Liver (tissue), 8 donors: ENCODE measurements at regions not wholly inside any gene's neighbourhood (a gene's known extent, or its start where the extent isn't known, plus 50 kb on each side); places are given as distances from the start of the nearest gene placed in this dataset.

Experiments
- DNase-seq: peaks from one replicate; pipeline ENCODE4 v3.0.0-alpha.2; 2017; ENCODE audit warnings: low spot score
- H3K27ac ChIP-seq, 2 donors: one replicate each; pipeline ENCODE4 v1.7.0; 2013; ENCODE audit warnings: inconsistent platforms in 2 of 2, low read length in 2 of 2, control low read depth in 1 of 2, low read depth in 1 of 2, mild to moderate bottlenecking in 1 of 2
- H3K27me3 ChIP-seq, 4 donors: one replicate each; pipeline versions ENCODE4 v1.6.1 to v1.7.0; 2013; ENCODE audit warnings: low read length in 3 of 4, inconsistent platforms in 1 of 4, mild to moderate bottlenecking in 1 of 4, moderate library complexity in 1 of 4; ENCODE audit not compliant: control insufficient read depth in 4 of 4, insufficient read depth in 4 of 4
- H3K36me3 ChIP-seq, 4 donors: one replicate each; pipeline versions ENCODE4 v1.6.1 to v1.7.0; 2013; ENCODE audit warnings: low read length in 3 of 4, mild to moderate bottlenecking in 3 of 4, low read depth in 1 of 4, moderate library complexity in 1 of 4; ENCODE audit not compliant: control insufficient read depth in 4 of 4, insufficient read depth in 3 of 4
- H3K4me1 ChIP-seq, 4 donors: one replicate each; pipeline versions ENCODE4 v1.6.1 to v1.7.0; 2013; ENCODE audit warnings: low read length in 3 of 4, mild to moderate bottlenecking in 3 of 4, moderate library complexity in 1 of 4; ENCODE audit not compliant: control insufficient read depth in 4 of 4, insufficient read depth in 4 of 4
- H3K4me3 ChIP-seq, 3 donors: one replicate each; pipeline versions ENCODE4 v1.6.1 to v1.7.0; 2013; ENCODE audit warnings: low read length in 3 of 3, control low read depth in 1 of 3, low read depth in 1 of 3, mild to moderate bottlenecking in 1 of 3
- H3K9ac ChIP-seq, 2 donors: one replicate each; pipeline ENCODE4 v1.7.0; 2013; ENCODE audit warnings: low read length in 2 of 2, mild to moderate bottlenecking in 2 of 2, moderate library complexity in 2 of 2, control low read depth in 1 of 2, low read depth in 1 of 2
- H3K9me3 ChIP-seq, 4 donors: one replicate each; pipeline versions ENCODE4 v1.6.1 to v1.7.0; 2013; ENCODE audit warnings: low read length in 3 of 4; ENCODE audit not compliant: control insufficient read depth in 4 of 4
- EGR1 ChIP-seq, 2 donors: IDR thresholded peaks; 2 replicates each; pipeline ENCODE4 v1.6.1; 2016 to 2018; ENCODE audit warnings: antibody characterized with exemption in 2 of 2, low read depth in 2 of 2
- FOXA1 ChIP-seq: IDR thresholded peaks from 2 replicates; pipeline ENCODE4 v1.6.1; 2016; ENCODE audit warnings: antibody characterized with exemption
- FOXA2 ChIP-seq: IDR thresholded peaks from 2 replicates; pipeline ENCODE4 v1.6.1; 2016; ENCODE audit warnings: antibody characterized with exemption
- GABPA ChIP-seq, 2 donors: IDR thresholded peaks in 1 of 2; conservative IDR thresholded peaks in 1 of 2; 2 replicates each; pipeline ENCODE4 v1.6.1; 2016; ENCODE audit warnings: antibody characterized with exemption in 2 of 2, mild to moderate bottlenecking in 1 of 2, moderate library complexity in 1 of 2
- HNF4A ChIP-seq, 2 donors: conservative IDR thresholded peaks; 2 replicates each; pipeline ENCODE4 v1.6.1; 2016; ENCODE audit warnings: antibody characterized with exemption in 2 of 2, mild to moderate bottlenecking in 2 of 2
- HNF4G ChIP-seq: IDR thresholded peaks from 2 replicates; pipeline ENCODE4 v1.6.1; 2016; ENCODE audit warnings: antibody characterized with exemption
- JUND ChIP-seq, 2 donors: IDR thresholded peaks; 2 replicates each; pipeline ENCODE4 v1.6.1; 2016; ENCODE audit warnings: antibody characterized with exemption in 2 of 2
- NR2F2 ChIP-seq: IDR thresholded peaks from 2 replicates; pipeline ENCODE4 v1.6.1; 2016; ENCODE audit warnings: antibody characterized with exemption
- RAD21 ChIP-seq, 2 donors: IDR thresholded peaks; 2 replicates each; pipeline ENCODE4 v1.6.1; 2016; ENCODE audit warnings: antibody characterized with exemption in 2 of 2, mild to moderate bottlenecking in 2 of 2
- RXRA ChIP-seq, 2 donors: IDR thresholded peaks; 2 replicates each; pipeline ENCODE4 v1.6.1; 2017 to 2018; ENCODE audit warnings: antibody characterized with exemption in 2 of 2, mild to moderate bottlenecking in 1 of 2
- SP1 ChIP-seq: IDR thresholded peaks from 2 replicates; pipeline ENCODE4 v1.6.1; 2018; ENCODE audit warnings: antibody characterized with exemption, mild to moderate bottlenecking
- TAF1 ChIP-seq: conservative IDR thresholded peaks from 2 replicates; pipeline ENCODE4 v1.6.1; 2016; ENCODE audit warnings: antibody characterized with exemption, mild to moderate bottlenecking
- WGBS: extraction: QIAGEN DNeasy Blood & Tissue Kit; methylation state at CpG from one replicate; pipeline ENCODE4 v1.1.7; 2013; 5-methylcytosine and 5-hydroxymethylcytosine counted together
- TF ChIP-seq, protein P1 (sequence below): IDR thresholded peaks from 2 replicates; pipeline ENCODE4 v1.6.1; 2016; ENCODE audit warnings: antibody characterized with exemption
- TF ChIP-seq, protein P2 (sequence below): fragments of 150-350 bp; IDR thresholded peaks from 2 replicates; pipeline ENCODE4 v1.5.1; 2017; ENCODE audit warnings: improper control_type of control experiment, low read depth, low read length; ENCODE audit not compliant: missing input control
- TF ChIP-seq, protein P3 (sequence below): IDR thresholded peaks from 2 replicates; pipeline ENCODE4 v1.6.1; 2016; ENCODE audit warnings: antibody characterized with exemption
- TF ChIP-seq, protein P4 (sequence below): IDR thresholded peaks from 2 replicates; pipeline ENCODE4 v1.6.1; 2016; ENCODE audit warnings: antibody characterized with exemption, mild to moderate bottlenecking
- TF ChIP-seq, protein P5 (sequence below): IDR thresholded peaks from 2 replicates; pipeline ENCODE4 v1.6.1; 2016; ENCODE audit warnings: antibody characterized with exemption
- donor health status: healthy.
- donor health status: healthy.
- donor health status: healthy.
- donor health status: healthy.
- donor health status: healthy.

DNA sequence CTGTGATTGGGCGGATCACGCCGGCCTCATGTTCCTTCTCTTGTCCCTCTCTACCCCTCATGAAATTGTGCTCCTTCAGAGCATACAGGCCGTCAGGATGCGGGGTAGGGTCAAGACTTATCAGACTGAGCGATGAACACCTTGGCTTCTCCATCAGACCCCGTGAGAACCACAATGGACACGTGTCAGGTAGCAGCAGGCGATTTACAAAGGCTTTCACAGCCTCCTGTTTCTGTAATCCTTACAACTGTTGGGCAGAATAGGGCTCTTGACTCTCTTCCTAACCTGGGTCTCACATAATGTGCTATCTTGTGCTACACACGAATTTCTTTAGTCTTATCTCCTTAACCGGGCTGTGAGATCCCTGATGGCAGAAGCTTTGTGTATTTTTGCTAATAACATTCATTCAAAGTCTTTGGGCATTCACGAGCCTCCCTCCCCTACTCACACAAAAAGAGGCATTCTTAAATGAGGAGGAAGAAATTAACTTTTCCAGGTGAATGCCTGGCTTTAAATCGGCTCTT lies 122.9 kb upstream of the SLC22A23 start (continued):
- TF ChIP-seq RAD21 (IDR thresholded peaks at IDR 0.05): no peak
- TF ChIP-seq HNF4A (conservative IDR thresholded peaks at IDR 0.05): no peak
- no peak for TF ChIP-seq SP1
- TF ChIP-seq, protein P1, sequence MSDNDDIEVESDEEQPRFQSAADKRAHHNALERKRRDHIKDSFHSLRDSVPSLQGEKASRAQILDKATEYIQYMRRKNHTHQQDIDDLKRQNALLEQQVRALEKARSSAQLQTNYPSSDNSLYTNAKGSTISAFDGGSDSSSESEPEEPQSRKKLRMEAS: no peak
- TF ChIP-seq RXRA (IDR thresholded peaks at IDR 0.05): no peak
- TF ChIP-seq GABPA (IDR thresholded peaks at IDR 0.05 in 1 of 2, conservative IDR thresholded peaks at IDR 0.05 in 1 of 2): no peak

DNA sequence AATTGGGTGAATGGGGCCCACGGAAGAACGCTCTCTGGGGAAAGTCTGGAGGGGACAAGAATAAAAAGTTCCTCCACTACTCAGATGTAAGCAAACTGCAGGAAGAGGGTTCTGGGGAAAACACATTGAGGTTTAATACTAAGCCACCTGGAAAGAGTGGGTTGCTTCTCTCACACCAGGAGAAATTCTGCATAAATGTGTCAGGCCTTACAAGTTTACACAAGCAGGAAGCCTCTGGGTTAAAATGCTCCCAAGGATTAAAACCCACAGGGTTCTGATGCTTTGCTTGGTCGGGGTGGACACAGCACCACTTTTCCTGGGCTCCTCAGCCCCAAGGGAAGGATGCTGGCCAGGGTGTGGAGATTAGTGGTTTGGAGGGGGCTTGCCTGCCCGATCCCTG lies 122.1 kb upstream of the SLC22A23 start:
- no peak overlapping the region for H3K4me3 ChIP-seq
- DNase-seq: no peak
- H3K27me3 ChIP-seq: no peaks in the 10 kb centered on the region
- H3K36me3 ChIP-seq: no peaks in the 10 kb centered on the region
- H3K9ac ChIP-seq: no peak overlapping the region
- no peaks in the 10 kb centered on the region for H3K4me1 ChIP-seq
- H3K27ac ChIP-seq: no peak overlapping the region
- TF ChIP-seq SP1 (no peak), RXRA (IDR thresholded peaks at IDR 0.05) (no peak), RAD21 (IDR thresholded peaks at IDR 0.05) (no peak), FOXA2 (no peak), JUND (IDR thresholded peaks at IDR 0.05) (no peak), FOXA1 (no peak), GABPA (IDR thresholded peaks at IDR 0.05 in 1 of 2, conservative IDR thresholded peaks at IDR 0.05 in 1 of 2) (no peak), HNF4G (no peak), NR2F2 (no peak), EGR1 (IDR thresholded peaks at IDR 0.05; ENCODE audit: low read depth in 2 of 2) (no peak), HNF4A (conservative IDR thresholded peaks at IDR 0.05) (no peak), TAF1 (no peak)
- TF ChIP-seq, protein P2, sequence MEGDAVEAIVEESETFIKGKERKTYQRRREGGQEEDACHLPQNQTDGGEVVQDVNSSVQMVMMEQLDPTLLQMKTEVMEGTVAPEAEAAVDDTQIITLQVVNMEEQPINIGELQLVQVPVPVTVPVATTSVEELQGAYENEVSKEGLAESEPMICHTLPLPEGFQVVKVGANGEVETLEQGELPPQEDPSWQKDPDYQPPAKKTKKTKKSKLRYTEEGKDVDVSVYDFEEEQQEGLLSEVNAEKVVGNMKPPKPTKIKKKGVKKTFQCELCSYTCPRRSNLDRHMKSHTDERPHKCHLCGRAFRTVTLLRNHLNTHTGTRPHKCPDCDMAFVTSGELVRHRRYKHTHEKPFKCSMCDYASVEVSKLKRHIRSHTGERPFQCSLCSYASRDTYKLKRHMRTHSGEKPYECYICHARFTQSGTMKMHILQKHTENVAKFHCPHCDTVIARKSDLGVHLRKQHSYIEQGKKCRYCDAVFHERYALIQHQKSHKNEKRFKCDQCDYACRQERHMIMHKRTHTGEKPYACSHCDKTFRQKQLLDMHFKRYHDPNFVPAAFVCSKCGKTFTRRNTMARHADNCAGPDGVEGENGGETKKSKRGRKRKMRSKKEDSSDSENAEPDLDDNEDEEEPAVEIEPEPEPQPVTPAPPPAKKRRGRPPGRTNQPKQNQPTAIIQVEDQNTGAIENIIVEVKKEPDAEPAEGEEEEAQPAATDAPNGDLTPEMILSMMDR: no peak
- TF ChIP-seq, protein P3, sequence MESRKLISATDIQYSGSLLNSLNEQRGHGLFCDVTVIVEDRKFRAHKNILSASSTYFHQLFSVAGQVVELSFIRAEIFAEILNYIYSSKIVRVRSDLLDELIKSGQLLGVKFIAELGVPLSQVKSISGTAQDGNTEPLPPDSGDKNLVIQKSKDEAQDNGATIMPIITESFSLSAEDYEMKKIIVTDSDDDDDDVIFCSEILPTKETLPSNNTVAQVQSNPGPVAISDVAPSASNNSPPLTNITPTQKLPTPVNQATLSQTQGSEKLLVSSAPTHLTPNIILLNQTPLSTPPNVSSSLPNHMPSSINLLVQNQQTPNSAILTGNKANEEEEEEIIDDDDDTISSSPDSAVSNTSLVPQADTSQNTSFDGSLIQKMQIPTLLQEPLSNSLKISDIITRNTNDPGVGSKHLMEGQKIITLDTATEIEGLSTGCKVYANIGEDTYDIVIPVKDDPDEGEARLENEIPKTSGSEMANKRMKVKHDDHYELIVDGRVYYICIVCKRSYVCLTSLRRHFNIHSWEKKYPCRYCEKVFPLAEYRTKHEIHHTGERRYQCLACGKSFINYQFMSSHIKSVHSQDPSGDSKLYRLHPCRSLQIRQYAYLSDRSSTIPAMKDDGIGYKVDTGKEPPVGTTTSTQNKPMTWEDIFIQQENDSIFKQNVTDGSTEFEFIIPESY: no peak
- TF ChIP-seq, protein P4, sequence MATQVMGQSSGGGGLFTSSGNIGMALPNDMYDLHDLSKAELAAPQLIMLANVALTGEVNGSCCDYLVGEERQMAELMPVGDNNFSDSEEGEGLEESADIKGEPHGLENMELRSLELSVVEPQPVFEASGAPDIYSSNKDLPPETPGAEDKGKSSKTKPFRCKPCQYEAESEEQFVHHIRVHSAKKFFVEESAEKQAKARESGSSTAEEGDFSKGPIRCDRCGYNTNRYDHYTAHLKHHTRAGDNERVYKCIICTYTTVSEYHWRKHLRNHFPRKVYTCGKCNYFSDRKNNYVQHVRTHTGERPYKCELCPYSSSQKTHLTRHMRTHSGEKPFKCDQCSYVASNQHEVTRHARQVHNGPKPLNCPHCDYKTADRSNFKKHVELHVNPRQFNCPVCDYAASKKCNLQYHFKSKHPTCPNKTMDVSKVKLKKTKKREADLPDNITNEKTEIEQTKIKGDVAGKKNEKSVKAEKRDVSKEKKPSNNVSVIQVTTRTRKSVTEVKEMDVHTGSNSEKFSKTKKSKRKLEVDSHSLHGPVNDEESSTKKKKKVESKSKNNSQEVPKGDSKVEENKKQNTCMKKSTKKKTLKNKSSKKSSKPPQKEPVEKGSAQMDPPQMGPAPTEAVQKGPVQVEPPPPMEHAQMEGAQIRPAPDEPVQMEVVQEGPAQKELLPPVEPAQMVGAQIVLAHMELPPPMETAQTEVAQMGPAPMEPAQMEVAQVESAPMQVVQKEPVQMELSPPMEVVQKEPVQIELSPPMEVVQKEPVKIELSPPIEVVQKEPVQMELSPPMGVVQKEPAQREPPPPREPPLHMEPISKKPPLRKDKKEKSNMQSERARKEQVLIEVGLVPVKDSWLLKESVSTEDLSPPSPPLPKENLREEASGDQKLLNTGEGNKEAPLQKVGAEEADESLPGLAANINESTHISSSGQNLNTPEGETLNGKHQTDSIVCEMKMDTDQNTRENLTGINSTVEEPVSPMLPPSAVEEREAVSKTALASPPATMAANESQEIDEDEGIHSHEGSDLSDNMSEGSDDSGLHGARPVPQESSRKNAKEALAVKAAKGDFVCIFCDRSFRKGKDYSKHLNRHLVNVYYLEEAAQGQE: no peak
- TF ChIP-seq, protein P1: no peak
- TF ChIP-seq, protein P5, sequence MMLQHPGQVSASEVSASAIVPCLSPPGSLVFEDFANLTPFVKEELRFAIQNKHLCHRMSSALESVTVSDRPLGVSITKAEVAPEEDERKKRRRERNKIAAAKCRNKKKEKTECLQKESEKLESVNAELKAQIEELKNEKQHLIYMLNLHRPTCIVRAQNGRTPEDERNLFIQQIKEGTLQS: no peak
- WGBS: 91% methylated on average over 4 of the region's 4 CpGs
- no peaks in the 10 kb centered on the region for H3K9me3 ChIP-seq
